CD4-positive, alpha-beta T cell treated with Interleukin-4 for 4 hours (primary cell): ENCODE measurements at regions not wholly inside any gene's neighbourhood (a gene's known extent, or its start where the extent isn't known, plus 50 kb on each side); places are given as distances from the start of the nearest gene placed in this dataset.
"Not testable (repeated sequence)": the region's sequence is repeated elsewhere in the genome, so short reads cannot be mapped to it uniquely, and the experiment has no call there.

Source experiments
- DNase-seq: peaks from one replicate; pipeline ENCODE4 v3.0.0-alpha.2; 2020

- no peak for DNase-seq
These were observed 92.6 kb downstream of the KIF26A start for GRCh38 chr14:104230946-104231345.

GRCh38 chr14:104232070-104232484 lies 93.7 kb downstream of the KIF26A start:
- DNase-seq: no peak

GRCh38 chr14:104234007-104234786 lies 95.8 kb downstream of the KIF26A start:
- not testable (repeated sequence) for DNase-seq

GRCh38 chr14:104235686-104236085 lies 97.3 kb downstream of the KIF26A start:
- no peak for DNase-seq

- no peak for DNase-seq
These were observed 99.5 kb downstream of the KIF26A start for GRCh38 chr14:104237651-104238423.

GRCh38 chr14:104238424-104239184 lies 100.2 kb downstream of the KIF26A start:
- no peak for DNase-seq

GRCh38 chr14:104239185-104239775 lies 100.9 kb downstream of the KIF26A start:
- no peak for DNase-seq

GRCh38 chr14:104239861-104240301 lies 101.5 kb downstream of the KIF26A start:
- no peak for DNase-seq

GRCh38 chr14:104240434-104241157 lies 102.2 kb downstream of the KIF26A start:
- no peak for DNase-seq

- DNase-seq: no peak
These were observed 104.8 kb downstream of the KIF26A start for GRCh38 chr14:104243200-104243599.

GRCh38 chr14:104244221-104245011 lies 106.0 kb downstream of the KIF26A start:
- DNase-seq: no peak

GRCh38 chr14:104245075-104245474 lies 106.7 kb downstream of the KIF26A start:
- DNase-seq: no peak

- no peak for DNase-seq
These were observed 107.3 kb downstream of the KIF26A start for GRCh38 chr14:104245723-104246122.

- no peak for DNase-seq
These were observed 108.3 kb downstream of the KIF26A start for GRCh38 chr14:104246401-104247335.

GRCh38 chr14:104247336-104248202 lies 109.2 kb downstream of the KIF26A start:
- no peak for DNase-seq

- DNase-seq: no peak
These were observed 110.0 kb downstream of the KIF26A start for GRCh38 chr14:104248203-104249055.

GRCh38 chr14:104249089-104249488 lies 110.7 kb downstream of the KIF26A start:
- no peak for DNase-seq

- no peak for DNase-seq
These were observed 111.3 kb downstream of the KIF26A start for GRCh38 chr14:104249706-104250105.
